HG03520 (cell line): ENCODE measurements at regions not wholly inside any gene's neighbourhood (a gene's known extent, or its start where the extent isn't known, plus 50 kb on each side); places are given as distances from the start of the nearest gene placed in this dataset.

ENCODE experiments used
- ATAC-seq: cut with Tn5 transposase; IDR thresholded peaks from one replicate; pipeline ENCODE4 v1.9.1; 2021; ENCODE audit warnings: mild to moderate bottlenecking, moderate library complexity; ENCODE audit not compliant: unreplicated experiment

- ATAC-seq = no peak
Measured at GRCh38 chr1:67635055-67635809, 49.8 kb upstream of the GADD45A start.
